Vagina (tissue), 2 donors: ENCODE measurements at regions not wholly inside any gene's neighbourhood (a gene's known extent, or its start where the extent isn't known, plus 50 kb on each side); places are given as distances from the start of the nearest gene placed in this dataset.

Experiments used
- POLR2A ChIP-seq, 2 donors: fragments of 450-650 bp; IDR thresholded peaks; one replicate each; pipeline ENCODE4 v1.6.1; 2017; ENCODE audit warnings: antibody characterized with exemption in 2 of 2, mild to moderate bottlenecking in 2 of 2, moderate library complexity in 2 of 2
- TF ChIP-seq, protein P1 (sequence below), 3 experiments: fragments of 450-650 bp in 2 of 3; fragments of 200-600 bp in 1 of 3; sonication (generic) in 1 of 3; IDR thresholded peaks; one replicate each; pipeline ENCODE4 v1.5.1; 2017 to 2019; ENCODE audit warnings: antibody characterized with exemption in 3 of 3, mild to moderate bottlenecking in 2 of 3, moderate library complexity in 2 of 3

DNA sequence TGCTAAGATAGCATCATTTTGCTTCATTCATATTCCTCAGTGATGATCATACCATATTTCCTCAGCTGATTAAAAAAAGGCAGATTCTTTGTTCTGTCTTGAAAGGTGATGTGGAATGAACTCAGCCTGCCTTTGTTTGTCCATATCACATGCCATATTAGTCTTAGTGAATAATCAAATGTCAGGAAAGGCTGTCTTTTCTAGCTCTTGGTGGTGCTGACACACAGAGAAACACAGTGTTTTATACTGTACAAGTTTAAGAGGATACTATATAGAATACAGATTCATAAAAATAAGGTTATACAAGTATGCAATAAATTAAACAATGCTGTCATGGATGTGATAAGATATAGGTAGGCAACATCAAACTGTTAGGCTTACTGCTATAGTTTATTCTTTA lies 97.1 kb upstream of the FAM98A start:
- TF ChIP-seq POLR2A (IDR thresholded peaks at IDR 0.05), result no peak
- TF ChIP-seq, protein P1, sequence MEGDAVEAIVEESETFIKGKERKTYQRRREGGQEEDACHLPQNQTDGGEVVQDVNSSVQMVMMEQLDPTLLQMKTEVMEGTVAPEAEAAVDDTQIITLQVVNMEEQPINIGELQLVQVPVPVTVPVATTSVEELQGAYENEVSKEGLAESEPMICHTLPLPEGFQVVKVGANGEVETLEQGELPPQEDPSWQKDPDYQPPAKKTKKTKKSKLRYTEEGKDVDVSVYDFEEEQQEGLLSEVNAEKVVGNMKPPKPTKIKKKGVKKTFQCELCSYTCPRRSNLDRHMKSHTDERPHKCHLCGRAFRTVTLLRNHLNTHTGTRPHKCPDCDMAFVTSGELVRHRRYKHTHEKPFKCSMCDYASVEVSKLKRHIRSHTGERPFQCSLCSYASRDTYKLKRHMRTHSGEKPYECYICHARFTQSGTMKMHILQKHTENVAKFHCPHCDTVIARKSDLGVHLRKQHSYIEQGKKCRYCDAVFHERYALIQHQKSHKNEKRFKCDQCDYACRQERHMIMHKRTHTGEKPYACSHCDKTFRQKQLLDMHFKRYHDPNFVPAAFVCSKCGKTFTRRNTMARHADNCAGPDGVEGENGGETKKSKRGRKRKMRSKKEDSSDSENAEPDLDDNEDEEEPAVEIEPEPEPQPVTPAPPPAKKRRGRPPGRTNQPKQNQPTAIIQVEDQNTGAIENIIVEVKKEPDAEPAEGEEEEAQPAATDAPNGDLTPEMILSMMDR (IDR thresholded peaks at IDR 0.05), result no peak
